ENCODE measurements at regions not wholly inside any gene's neighbourhood (a gene's known extent, or its start where the extent isn't known, plus 50 kb on each side); places are given as distances from the start of the nearest gene placed in this dataset.
A peak's percentile ranks its signal among the peaks of the same experiment; 100 is the strongest.

DNA sequence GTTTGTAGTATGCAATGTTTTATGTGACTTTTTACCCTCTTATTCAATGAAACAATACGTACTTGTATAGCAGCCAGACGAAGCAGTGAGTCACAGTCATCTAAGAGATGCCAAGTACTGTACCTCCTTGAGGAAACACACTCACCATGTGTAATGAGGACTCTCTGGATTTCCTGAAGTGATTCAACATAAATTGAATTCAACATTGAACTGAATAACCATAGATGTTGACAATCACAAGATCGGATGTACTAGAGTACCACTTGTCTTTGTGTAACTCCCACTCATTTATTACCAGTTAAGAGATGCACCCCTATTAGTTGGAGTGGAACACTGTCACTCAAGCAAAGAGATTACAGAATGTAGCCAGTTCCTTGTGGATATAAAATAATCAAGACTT is 175.2 kb upstream of the HMGA2 start:
- peak; percentile 83 for DNase-seq
- no peak overlapping the region for H3K4me3 ChIP-seq

DNA sequence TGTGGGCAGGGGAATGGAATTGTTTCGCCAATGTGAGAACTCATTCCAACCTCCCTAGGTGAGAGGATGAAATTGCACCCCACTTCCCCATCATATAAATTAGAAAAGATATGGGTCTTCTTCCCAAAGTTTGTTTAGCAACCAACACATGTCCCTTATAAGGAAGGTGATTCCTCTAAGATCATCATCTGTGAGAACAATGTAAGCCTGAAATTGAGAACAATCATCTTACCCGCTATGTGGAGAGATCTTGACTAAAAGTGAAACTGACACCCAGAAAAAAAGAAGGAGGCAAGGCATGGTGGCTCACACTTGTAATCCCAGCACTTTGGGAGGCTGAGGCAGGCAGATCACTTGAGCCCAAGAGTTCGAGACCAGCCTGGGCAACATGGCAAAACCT is 173.2 kb upstream of the HMGA2 start:
- Histone ChIP-seq H3K36me3 (no peaks in the 10 kb centered on the region; the same call in 1 of the 2 replicates), H3K27me3 (no peaks in the 10 kb centered on the region), H3K9me3 (peaks cover 29% of the 10 kb centered on the region), H3K4me3 (no peak overlapping the region)
- no peak for DNase-seq

More for the DNA sequence above, 175.2 kb upstream of the HMGA2 start:
- Histone ChIP-seq H3K36me3 (no peaks in the 10 kb centered on the region; the same call in 1 of the 2 replicates), H3K9me3 (peaks cover 29% of the 10 kb centered on the region), H3K27me3 (no peaks in the 10 kb centered on the region)

DNA sequence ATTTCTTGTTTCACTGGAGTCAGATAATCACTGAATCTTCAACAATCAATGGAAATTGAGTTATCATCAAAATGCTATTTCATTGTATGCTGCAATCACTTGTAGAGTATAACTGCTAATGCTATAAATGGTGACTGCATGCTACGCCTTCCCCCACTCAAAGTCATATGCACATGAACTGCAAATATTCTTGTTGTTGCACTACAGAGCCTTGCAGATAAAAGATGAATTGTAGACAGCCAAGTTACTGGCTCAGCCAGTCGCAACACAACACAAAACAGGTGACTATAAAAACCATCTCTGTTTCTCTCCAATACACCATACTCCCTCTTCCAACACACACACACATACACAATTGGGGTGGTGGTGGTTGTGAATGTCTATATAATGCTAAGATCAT is 171.0 kb upstream of the HMGA2 start:
- DNase-seq: no peak
- Histone ChIP-seq H3K27me3 (no peaks in the 10 kb centered on the region), H3K36me3 (no peaks in the 10 kb centered on the region; the same call in 1 of the 2 replicates)

DNA sequence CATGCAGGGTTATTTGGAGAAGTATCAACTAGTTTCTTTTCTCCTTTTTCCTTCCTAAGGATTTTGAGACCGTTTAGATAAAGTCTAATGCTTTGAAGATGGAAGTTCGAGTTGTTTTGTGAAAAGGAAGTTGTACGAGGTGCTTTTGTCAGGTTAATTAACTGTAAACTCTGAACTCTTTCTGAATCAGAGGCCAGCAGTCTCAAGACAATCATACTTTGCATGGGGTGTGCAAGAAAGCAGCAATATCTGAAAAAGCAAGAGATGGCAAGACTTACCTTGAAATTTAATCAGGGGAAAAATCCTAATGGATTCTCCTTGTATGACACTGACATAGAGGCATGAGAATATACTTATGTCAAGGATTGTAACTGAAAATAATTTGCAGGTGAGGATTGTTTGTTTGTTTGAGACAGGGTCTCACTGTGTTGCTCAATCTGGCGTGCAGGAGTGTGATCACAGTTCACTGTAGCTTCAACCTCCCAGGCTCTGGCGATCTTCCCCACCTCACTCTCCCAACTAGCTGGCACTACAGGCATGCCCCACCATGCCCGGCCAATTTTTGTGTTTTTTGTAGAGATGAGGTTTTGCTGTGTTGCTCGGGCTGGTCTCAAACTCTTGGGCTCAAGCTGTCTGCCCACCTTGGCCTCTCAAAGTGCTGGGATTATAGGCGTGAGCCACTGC is 170.2 kb upstream of the HMGA2 start:
- DNase-seq: no peak
- Histone ChIP-seq H3K4me3 (no peak overlapping the region), H3K9me3 (peaks cover 27% of the 10 kb centered on the region), H3K27me3 (no peaks in the 10 kb centered on the region), H3K36me3 (no peaks in the 10 kb centered on the region; the same call in 1 of the 2 replicates)

More for the DNA sequence above, 171.0 kb upstream of the HMGA2 start:
- Histone ChIP-seq H3K4me3 (no peak overlapping the region), H3K9me3 (peaks cover 27% of the 10 kb centered on the region)

DNA sequence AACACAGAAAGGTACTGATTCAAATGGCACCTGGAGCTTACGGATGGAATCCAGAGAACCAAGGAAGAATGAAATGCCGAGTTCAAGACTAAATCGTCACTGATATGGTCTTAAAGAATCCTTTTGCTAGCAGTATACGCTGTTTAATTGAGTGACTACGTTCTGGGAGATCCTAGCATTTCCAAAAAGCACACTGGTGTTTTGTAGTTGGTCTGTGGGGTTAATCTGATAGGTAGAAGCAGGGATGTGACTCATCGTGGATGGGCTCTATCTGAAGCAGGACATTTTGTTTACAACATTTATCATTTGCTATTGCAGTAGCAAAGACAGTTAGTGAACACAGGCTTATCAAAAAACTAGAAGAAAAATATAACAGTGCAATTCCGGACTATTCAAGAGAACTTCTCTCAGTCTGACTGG is 169.2 kb upstream of the HMGA2 start:
- Histone ChIP-seq H3K4me3 (no peak overlapping the region), H3K27me3 (no peaks in the 10 kb centered on the region), H3K9me3 (peaks cover 17% of the 10 kb centered on the region), H3K36me3 (no peaks in the 10 kb centered on the region; the same call in 1 of the 2 replicates)
- DNase-seq: no peak

DNA sequence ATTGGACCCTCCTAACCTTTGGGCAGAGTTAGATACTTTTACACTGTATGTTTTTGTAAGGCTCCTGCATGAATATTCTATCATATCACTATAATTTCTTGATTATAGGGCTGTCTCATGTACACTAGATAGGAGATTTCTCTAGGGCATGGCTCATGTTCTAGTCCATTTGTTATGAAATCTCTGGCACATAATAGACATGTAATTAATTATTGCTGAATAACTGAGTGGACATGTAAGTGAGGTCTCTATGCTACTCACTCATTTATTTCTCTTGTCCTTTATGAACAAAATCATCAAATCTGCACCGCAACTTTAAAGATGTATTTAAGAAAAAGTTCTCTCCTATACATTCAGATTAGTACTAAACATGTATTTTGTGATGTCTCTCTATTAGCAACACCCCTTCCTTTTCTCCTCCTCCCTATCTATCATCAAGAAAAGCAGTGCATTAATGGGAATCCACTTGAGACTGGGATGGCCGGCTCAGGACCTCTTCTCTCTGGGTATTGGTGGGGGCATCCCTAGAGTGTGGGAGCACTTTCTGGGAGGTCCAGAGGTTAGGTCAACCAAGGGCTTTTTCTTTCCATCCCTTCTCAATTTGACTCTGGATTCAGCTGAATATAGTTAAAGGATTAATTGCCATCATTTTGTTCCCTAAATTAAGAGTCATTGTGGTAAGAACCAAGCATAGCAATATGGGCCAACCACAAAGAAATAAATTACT is 168.0 kb upstream of the HMGA2 start:
- H3K9me3 ChIP-seq: peaks cover 7% of the 10 kb centered on the region
- no peak for DNase-seq

DNA sequence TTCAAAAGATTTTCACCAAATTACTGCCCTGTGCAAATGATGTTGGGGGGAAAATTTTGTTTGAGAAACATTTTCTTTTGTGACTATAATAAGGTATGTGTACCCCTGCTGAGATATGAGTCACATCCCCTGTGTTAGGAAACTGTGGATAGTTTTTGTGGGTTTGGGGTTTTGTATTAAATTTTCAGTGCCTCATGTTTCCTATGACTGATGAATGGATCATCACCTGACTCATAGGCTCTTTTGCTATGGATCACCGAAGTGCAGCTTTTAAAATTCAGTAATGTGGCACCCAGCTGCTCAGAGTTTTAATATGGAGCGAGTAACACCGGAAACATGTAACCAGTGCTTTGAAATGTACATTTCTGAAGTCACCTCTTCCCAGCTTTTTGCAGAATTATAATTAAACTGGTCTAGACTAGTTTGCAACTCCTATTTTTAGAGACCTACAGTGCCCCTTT is 167.4 kb upstream of the HMGA2 start:
- peaks cover 7% of the 10 kb centered on the region for H3K9me3 ChIP-seq
- no peak overlapping the region for H3K4me3 ChIP-seq
- no peaks in the 10 kb centered on the region for H3K27me3 ChIP-seq
- peak; percentile 67 for DNase-seq
- H3K36me3 ChIP-seq: no peaks in the 10 kb centered on the region

More for the DNA sequence above, 168.0 kb upstream of the HMGA2 start:
- Histone ChIP-seq H3K4me3 (no peak overlapping the region), H3K36me3 (no peaks in the 10 kb centered on the region), H3K27me3 (no peaks in the 10 kb centered on the region)

DNA sequence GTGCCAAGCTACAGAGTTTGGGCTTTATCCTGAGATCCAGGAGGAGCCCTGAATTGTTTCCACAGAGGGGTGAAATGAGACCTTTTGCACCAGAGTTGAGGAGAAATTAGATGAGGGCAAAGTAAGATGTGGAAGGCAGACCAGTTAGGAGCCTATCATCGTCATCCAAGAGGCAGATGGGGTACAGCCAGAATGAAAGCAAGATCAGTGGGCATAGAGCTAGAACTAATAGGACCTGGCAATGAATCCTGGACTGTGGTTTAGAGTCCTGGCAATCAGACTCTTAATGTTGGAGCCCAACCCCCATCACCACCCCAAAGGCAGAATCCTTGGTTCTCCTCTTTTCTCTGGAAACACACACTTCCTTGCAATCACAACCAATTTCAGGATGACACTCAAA is 166.6 kb upstream of the HMGA2 start:
- H3K4me3 ChIP-seq: no peak overlapping the region
- peaks cover 3% of the 10 kb centered on the region for H3K9me3 ChIP-seq
- no peaks in the 10 kb centered on the region for H3K27me3 ChIP-seq
- peak; percentile 13 for DNase-seq
- H3K36me3 ChIP-seq: no peaks in the 10 kb centered on the region

DNA sequence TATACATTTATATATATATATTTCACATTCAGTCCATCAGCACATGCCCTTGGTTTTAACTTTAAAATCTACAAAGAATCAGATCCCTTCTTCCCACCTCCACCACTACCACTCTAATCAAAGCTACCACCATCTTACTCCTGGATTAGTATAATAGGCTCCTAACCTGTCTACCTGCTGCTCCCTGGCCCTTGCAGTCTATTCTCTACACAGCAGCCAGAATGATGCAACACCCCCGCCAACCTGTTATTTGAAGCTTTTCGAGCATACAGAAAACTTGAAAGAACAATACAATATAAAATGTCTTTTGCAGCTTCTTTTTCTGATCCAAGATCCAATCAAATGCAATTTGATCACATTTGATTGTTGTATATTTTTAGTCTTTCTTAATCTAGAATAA is 165.9 kb upstream of the HMGA2 start:
- no peaks in the 10 kb centered on the region for H3K9me3 ChIP-seq
- H3K27me3 ChIP-seq: no peaks in the 10 kb centered on the region
- H3K36me3 ChIP-seq: no peaks in the 10 kb centered on the region
- H3K4me3 ChIP-seq: no peak overlapping the region
- no peak for DNase-seq

DNA sequence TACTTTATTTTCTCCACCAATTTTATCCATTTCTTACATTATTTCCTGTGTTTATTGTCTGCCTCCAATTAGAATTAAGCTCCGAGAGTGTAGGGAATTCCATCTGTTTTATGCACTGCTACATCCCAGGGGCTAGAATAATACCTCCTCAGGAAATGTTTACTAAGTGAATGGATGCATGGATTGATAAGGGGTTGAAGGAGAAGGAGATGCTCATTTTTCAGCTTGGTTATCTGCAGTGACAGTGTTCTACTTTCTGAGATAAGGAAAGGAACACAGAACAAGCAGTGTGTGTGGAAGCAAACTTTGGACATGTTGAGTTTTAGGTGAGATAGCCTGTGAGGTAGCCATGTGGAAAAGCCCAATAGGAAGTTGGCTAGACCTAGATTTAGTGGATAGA is 164.6 kb upstream of the HMGA2 start:
- H3K9me3 ChIP-seq: 0 out of 2 replicates have a peak, but pooled peaks cover 3% of the 10 kb centered on the region
- no peak overlapping the region for H3K4me3 ChIP-seq
- no peaks in the 10 kb centered on the region for H3K36me3 ChIP-seq
- no peak for DNase-seq
- H3K27me3 ChIP-seq: no peaks in the 10 kb centered on the region

DNA sequence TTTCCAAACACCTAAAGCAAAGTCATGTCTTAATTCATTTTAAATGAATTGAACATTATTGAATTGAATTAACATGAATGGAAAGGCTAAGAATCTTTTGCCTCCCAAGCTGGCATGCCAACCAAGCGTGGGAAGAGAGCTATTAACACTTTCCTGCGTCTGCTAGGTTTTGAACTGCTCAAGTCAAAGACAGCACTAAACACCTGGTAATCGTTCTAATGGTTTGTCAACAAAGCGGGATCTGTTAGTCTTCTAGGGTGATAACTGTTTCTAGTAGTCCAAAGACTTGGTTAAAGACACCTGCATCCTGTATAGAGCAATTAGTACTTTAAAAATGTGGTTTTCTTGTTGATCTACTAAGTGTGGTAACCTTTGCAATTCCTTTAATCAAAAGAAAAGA is 164.2 kb upstream of the HMGA2 start:
- Histone ChIP-seq H3K27me3 (no peaks in the 10 kb centered on the region), H3K9me3 (0 out of 2 replicates have a peak, but pooled peaks cover 3% of the 10 kb centered on the region), H3K36me3 (no peaks in the 10 kb centered on the region), H3K4me3 (no peak overlapping the region)
- no peak for DNase-seq

DNA sequence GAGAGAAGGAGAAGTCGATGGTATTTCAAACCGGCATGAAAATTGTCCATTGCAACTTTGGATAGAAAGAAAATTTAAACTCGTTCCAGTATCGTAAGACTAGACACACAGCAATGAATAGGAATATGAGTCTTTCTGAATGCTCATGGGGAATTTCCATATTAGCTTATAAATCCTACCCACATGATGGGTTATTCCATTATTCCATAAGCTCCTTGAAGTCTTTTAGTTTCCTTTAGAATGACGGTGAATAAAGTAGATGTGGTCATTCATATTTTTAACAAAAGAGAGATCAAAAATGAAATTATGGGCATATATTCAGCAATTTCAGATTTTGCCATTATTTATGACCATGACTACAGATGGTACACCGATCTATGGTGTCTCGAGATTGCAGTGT is 163.4 kb upstream of the HMGA2 start:
- Histone ChIP-seq H3K27me3 (no peaks in the 10 kb centered on the region), H3K9me3 (0 out of 2 replicates have a peak, but pooled peaks cover 3% of the 10 kb centered on the region), H3K36me3 (no peaks in the 10 kb centered on the region), H3K4me3 (no peak overlapping the region)
- DNase-seq: no peak

DNA sequence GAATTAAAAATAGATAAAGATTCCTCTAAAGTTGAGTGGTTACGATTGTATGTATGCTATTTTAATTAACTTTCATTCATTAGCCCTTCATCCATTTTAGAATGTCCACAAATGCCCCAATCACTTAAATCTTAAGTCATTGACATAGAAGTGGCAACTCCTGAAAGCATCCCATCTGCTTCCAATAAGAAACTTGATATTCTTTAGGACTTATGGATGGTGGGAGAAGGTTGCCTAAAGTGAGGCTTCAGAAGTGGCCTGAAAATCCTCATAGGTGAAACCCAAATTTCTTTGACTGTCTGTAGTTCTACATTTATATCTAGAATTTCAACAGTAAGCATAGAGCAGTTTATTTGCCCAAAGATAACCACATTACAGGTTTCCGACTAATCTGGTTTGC is 161.7 kb upstream of the HMGA2 start:
- no peak overlapping the region for H3K4me3 ChIP-seq
- no peaks in the 10 kb centered on the region for H3K27me3 ChIP-seq
- no peaks in the 10 kb centered on the region for H3K36me3 ChIP-seq
- DNase-seq: no peak
- 0 out of 2 replicates have a peak, but pooled peaks cover 3% of the 10 kb centered on the region for H3K9me3 ChIP-seq

DNA sequence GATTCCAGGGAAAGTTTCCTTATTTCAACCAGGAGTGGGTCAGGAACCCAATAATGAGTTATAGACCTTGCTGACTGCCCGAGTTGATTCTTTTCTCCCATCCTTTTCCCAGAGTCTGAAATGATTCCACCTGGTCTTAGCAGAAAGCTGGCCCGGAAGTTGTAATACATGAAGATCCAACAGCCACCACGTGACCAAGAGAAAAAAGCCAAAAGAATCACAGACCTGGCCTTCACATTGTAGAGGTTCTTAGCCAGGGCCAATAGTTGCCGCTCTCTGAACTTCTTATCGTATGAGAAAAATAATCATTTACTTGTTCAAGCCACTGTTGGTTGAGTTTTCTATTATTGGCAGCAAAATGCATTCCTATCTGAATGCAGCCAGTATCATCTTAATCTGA is 161.2 kb upstream of the HMGA2 start:
- H3K27me3 ChIP-seq: no peaks in the 10 kb centered on the region
- H3K4me3 ChIP-seq: no peak overlapping the region
- no peaks in the 10 kb centered on the region for H3K36me3 ChIP-seq
- DNase-seq: no peak
- H3K9me3 ChIP-seq: 0 out of 2 replicates have a peak, but pooled peaks cover 3% of the 10 kb centered on the region

DNA sequence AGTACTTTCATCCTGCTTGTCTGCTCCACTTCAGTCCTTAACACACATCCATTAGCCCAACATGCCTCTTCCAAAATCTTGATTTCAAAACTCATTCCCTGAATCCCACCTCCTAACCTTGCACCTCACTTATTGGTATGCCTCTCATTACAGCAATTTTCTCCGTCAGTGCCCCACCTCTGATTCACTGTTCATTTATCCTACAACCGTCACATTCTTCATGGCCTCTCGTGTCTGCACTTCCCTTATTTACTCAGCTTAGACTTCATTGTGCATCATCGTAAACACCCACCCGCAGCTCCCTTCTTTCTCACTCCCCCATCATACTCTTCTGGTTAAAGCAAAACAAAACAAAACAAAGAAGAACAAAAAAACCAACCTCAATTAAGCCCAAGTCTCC is 160.6 kb upstream of the HMGA2 start:
- Histone ChIP-seq H3K9me3 (0 out of 2 replicates have a peak, but pooled peaks cover 3% of the 10 kb centered on the region), H3K36me3 (no peaks in the 10 kb centered on the region), H3K4me3 (no peak overlapping the region), H3K27me3 (no peaks in the 10 kb centered on the region)
- DNase-seq: no peak

DNA sequence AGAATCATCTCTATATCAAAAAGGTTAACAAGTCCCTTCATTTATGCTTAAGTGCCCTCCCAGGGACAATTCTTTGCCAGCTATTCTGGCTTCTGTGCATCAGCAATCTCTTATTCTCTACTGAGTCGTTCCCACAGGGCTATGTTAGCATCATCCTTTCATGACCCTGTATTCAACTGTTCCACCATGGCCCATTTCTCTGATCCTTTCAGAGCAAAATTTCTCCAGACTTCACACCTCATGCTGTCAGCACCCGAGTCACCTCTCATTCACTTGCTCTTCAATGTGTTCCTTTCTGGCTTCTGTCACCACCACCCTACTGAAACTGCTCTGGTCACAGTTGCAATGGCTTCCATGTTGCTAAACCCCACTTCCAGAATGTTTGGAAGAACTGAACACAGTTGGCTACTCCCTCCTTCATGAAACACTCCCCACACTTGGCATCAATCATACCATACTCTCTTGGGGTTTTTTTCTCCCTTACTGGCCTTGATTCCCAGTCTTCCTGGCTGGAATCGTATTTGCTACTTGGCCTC is 159.5 kb upstream of the HMGA2 start:
- H3K4me3 ChIP-seq: no peak overlapping the region
- H3K27me3 ChIP-seq: no peaks in the 10 kb centered on the region
- 0 out of 2 replicates have a peak, but pooled peaks cover 3% of the 10 kb centered on the region for H3K9me3 ChIP-seq
- H3K36me3 ChIP-seq: no peaks in the 10 kb centered on the region
- DNase-seq: no peak

DNA sequence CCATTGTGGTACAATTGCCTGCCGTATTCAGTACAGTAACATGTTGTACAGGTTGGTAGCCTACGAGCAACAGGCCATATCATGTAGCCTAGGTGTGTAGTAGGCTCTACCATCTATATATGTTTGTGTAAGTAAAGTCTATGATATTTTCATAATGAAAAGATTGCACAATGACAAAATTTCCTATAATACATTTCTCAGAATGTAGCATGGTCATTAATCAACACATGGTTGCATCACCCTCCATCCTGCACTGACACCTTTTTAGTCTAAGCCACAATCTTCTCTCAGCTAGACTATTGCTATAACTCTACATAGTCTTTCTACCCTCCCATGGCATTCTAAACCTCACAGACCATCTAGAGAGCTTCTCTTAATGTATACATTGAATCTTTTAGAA is 158.5 kb upstream of the HMGA2 start:
- no peaks in the 10 kb centered on the region for H3K27me3 ChIP-seq
- H3K9me3 ChIP-seq: 0 out of 2 replicates have a peak, but pooled peaks cover 3% of the 10 kb centered on the region
- H3K36me3 ChIP-seq: no peaks in the 10 kb centered on the region
- H3K4me3 ChIP-seq: no peak overlapping the region
- no peak for DNase-seq
